HG02981 (cell line): ENCODE measurements at regions not wholly inside any gene's neighbourhood (a gene's known extent, or its start where the extent isn't known, plus 50 kb on each side); places are given as distances from the start of the nearest gene placed in this dataset.
A peak's percentile ranks its signal among the peaks of the same experiment; 100 is the strongest.

Experiments used
- ATAC-seq: cut with Tn5 transposase; IDR thresholded peaks from one replicate; pipeline ENCODE4 v1.9.1; 2021; ENCODE audit warnings: mild to moderate bottlenecking, moderate library complexity; ENCODE audit not compliant: unreplicated experiment

DNA sequence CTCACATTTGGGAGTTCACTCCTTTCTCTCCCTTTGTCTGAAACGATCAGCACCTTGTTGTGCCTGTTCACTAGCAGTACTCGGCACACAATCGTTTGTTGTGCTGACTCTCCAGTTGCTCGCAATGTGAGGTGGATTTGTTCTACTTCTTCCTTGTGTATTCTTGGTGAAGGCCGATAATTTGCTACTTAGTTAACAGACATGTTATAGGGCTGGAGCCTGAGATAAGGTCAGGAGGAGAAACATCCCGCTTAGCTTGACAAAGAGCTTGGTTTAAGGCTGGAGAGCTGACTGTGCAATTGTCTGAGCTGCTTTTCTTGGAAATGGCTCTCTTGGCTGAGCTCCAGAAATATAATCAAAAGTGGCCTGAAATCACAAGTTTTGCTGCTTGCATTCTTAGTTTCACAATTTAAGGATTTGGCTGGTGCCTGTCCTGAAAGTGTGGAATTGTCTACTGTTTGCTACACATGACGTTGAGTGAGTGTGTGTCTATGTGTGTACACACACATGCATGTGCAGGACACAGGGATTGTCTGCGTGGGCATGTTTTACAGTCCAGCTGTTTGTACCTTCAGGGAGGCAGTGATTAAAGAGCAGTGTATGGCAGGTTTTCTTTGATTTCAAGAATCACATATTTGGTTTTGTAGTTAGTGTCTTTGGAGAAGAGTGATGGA, 77.7 kb downstream of the ARF6 start:
- ATAC-seq = peak; percentile 16

DNA sequence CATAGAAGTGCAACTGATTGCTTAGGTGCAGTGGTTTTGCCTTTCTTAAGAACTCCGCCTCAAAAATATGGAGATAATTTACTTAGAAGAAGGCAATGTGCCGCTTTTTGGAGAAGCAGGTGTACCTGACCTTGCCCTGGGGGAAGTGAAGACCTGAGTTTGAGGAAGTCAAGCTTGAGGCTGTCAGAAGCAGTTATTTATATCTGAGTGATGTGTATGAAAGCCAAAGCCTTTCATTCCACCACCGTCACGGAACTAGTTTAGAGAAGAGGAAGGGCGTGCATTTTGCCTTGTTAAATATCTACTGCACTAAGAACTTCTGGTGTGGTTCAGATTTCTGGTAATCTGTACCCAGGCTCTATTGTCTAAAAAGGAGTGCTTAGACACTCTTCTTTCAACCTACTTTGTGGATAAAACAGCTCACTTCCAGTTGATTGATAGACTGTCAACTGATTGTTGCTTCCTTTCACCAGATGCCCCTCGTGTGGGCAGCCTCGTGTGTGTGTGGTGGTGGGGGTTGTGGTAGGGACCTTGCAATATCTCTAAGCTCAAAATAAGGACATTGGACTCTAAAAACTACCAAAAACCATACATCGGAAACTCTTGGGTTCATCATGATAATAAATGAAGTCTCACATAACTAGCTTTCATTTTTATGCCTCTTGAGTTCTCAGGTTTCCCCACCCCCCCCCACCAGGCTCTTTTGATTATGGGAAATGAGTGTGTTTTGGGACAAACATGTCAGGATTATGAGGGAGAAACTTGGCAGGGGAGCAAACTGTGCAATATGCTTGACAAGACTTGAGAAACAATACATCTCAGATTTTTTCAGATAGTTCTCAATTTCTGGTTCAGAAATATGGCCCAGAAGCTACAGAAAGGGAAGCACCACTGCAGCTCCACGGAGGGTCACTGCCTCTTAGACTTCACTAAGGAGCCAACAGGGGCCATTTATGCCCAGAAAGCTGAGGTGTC, 78.6 kb downstream of the ARF6 start:
- ATAC-seq = peak; percentile 94

DNA sequence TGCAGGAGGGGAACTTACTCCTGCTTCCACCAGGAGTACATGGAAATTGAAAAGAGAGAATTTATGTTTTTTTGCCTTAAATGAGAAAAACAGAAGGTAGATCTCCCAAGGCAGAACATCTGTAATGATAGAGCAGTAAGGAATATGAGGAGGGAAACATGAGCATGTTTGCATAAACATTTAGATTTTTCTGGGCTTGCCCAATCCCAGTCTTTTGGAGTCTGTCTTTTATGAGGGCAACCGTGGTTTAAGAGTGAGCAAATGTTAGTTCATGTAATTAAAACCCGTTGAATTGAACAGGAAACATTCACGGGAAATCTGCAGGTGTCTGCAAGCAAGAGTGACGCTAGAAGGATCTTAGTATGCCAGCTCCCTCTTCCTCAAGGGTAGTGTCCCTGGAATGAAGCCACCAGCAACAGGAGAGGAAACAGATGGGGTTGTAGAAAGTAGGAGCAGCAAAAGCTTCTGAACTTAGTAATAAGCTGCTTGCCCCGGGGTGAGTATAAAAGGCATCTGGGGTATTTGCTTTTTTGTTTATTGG, 79.3 kb downstream of the ARF6 start:
- no peak for ATAC-seq

DNA sequence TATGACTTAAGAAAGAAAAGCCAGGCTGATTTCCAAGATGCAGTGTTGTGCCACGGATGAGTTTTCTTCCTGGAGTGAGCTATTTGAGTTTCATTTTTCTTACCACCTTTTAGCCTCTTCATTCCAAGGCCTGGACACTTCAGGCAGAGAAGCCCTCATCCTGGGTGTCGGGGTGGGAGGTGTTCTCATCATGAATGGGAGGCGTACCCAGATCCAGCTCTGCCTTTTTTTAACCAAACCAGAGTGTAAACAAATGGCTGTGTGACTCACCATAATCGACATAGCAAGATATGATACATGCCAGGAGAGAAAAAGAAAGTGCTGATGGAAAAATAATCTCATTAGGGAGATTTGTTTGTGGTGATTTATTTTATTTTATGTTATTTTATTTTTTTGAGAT, 79.9 kb downstream of the ARF6 start:
- ATAC-seq = no peak

DNA sequence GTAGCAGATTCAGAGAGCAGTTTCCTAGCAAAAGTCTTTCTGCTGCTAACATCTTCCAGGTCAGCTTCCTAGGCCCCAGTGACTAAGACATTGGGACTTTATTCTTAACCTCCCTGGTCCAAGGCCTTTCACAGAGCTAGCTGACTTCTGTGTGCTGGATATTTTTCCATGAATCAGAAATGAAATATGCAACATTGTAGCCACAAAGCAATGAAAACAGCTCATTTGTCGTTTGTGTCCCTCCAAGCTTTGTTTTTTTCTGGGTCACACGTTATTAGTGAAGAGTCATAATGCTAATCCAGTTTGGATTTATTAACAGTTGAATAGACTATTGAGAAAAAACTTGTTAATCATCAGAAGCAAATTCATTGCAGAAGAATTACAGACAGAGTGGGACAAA, 82.4 kb downstream of the ARF6 start:
- no peak for ATAC-seq

DNA sequence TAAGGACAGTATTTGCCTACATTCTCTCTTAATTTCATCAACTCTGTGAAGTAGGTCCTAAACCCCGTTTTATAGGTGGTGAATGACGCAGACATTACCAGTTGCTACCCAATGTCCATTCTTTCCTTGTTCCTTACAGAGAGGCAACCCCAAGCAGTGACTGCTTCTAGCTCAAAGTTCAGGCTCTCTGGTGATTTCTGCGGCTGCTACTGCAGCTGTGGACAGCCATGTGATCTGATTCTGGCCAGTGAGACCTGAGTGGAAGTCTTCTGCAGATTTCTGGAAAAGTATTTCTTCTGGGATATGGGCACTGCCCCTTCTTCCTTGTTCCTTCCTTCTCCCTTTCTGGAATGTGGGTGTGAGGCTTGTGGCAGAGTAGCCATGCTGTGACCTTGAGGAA, 82.9 kb downstream of the ARF6 start:
- ATAC-seq = no peak

DNA sequence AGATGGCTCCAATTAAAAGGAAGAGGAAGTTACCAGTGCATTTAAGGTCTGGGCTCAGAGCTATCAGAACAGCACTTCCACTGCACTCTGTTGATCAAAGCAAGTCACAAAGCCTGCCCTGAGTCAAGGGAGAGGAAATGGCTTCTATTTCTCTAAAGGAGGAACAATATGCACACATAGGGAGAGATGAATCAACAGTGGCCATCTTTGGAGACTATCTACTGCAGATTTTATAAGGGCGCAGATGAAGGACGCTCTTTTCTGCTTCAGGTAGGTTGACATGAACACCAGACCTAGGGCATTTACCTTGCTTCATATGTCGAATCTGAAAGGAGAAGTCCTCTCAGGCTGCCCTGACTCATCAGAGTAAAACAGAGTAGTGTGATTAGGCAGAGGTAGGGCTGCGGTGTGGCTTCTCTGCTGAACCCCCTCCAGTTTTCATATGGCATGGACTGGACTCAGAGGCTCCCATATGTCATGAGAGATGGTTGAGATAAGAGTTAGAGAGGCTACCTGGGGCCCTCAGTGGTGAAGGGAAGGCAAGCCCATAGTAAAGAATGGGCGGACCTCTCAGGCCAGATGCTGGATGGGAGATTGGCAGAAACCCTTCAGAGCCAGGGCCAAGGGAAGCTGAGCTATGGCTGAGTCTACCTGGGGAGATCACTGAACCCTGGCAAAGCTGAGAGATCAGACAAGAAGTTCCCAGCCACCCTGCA, 84.4 kb downstream of the ARF6 start:
- peak; percentile 80 for ATAC-seq

DNA sequence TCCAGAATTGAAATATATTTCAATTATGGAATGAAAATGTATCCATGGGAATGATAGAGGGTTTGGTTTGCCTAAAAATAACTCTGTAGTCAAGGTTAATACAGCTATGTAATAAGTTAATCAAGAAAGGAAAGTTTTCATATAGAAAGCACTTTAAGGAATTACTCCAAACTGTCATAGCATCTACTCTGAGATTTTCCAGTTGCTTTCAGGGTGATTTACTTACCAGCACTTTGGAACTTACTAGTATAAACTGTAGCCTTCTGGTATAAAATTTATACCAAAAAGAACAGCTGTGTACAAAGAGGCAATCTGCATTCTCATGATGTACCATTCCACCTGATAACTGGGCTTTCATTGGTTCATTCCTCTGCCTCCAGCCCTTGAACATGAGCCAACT, 87.1 kb downstream of the ARF6 start:
- no peak for ATAC-seq

DNA sequence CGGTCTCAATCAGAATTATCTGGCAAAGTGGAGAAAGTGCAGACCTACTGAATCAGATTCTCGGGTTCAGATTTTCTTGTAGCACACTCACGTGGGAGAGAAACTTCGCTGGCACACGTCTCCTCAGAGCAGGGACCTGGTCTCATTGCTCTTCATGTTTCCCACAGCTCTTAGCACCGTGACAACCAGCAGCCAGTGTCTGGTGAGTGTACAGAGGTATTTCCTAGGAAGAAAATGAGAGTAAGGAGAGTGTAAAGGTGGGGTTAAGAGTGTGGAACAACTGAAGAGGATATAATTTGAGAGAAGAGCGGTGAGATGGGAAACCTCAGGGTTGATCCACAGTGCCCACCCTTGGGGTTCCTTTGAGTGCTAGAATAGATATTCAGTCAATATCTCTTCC, 89.2 kb downstream of the ARF6 start:
- no peak for ATAC-seq

DNA sequence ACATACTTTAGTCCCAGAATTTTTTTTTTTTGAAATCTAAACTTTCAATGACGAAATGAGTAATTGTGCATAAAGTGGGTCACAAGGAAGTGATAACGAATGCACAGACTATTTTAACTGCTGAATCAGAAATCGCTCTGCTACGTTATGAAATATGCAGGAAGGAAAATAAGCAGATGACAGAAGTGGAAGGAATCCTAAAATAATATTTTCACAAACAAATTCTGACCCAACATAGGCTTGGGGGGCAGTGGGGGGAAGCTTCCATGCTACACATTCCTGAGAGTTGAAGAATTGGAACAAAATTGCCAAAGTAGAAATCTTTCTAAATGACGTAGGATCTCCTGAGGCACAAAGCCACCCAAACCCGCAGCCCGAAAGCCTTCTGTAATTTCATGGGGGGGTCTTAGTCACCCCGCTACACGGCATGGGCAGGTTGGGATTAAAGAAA, 89.6 kb downstream of the ARF6 start:
- ATAC-seq = no peak

DNA sequence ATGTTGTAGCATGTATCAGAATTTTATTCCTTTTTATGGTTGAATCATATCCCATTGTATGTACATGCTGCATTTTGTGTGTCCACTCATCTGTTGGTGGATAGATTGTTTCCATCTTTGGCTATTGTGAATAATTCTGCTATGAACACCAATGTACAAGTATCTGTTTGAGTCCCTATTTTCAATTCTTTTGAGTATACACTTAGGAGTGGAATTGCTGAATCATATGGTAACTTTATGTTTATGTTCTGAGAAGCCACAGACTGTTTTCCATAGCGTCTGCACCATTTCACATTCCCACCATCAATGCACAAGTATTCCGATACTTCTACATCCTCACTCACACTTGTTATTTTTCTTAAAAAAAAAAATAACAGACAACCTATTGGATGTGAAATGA, 91.5 kb downstream of the ARF6 start:
- no peak for ATAC-seq

DNA sequence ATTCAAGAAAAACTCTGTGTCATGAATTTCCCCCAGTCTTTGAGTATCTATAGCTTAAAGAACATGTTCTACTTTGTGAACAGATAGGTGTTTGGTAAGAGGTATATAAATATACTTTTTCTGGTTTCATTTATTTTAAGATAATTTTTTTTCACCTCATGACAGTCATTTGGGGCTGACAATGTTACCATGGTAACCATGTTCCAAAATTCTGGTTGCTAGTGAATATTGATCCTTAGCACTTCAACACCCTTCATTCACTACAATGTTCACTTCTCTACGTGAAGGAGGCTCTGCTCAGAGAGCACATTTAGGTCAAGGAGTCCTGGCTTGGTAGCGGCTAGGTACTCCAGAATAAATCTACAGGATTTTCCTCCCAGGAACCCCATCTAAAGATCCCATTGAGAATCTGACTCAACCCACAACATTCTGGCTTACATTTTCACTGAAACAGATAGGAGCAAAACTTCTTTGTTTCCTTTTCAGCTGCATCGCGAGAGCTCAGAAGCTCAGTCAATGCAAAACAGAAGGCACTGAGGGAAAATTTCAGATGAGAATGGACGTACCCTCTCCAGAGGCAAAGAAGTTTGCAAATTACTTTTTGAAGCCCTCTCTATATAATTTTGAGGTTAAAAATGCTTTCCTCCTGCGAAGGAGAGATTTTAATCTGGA, 93.6 kb downstream of the ARF6 start:
- ATAC-seq = no peak

DNA sequence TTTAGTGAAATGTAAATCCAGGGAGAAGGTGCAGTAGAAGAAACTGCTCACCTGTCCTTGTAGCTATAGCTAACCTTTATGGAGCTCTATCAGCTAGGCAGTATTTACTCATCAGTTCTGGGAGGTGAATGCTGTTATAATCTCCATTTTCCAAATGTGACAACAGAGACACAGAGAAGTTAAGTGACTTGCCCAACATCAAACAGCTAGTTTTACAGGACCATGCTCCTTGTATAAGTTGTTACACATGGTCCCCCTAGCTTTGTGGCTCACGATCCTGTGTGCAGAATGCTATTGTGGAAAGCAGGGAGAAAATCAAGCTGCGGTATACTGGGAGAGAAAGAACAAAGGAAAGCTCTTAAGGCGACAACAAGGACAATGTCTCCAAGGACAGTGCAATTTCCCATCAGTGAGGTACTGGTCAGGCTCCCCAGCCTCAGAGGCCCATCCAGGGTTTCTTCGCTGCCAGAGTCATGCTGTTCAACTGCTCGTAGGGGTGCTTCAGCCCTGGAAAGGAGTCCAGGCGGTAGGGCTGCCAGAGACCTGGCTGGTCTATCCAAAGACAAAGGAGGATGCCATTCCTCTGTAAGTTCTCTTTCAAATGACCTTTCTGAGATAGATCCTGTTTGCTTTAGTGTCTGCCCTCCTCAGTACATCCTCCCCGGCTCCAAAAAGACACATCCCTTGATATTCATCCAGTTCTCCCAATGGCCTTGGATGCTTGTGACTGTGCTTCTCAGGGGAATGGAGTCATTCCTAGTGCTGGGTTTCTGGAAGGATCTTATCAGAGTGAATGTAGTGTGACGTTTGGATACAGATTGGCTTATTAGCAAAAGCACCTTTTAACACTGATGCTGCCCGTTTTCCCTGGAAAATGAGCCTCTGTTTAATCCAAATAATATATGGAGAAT, 95.5 kb downstream of the ARF6 start:
- no peak for ATAC-seq

DNA sequence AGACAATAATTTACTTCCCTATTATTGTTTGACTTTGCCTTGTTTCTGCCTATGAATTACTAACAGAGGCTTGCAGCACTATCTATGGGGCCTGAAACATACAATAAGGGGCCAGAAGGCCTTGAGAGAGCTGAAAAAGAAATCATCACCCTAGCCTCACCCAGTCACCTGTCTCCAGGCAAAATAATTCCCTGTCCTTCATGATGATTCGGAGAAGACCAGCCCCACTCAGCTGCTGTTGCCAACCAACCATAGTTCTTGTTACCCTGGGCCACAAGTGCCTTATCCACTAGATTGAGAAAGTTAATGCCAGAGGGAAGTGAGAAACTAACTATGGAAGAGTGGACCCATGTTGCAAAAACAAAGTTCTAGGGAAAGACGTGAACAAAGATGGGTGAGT, 97.1 kb downstream of the ARF6 start:
- no peak for ATAC-seq

DNA sequence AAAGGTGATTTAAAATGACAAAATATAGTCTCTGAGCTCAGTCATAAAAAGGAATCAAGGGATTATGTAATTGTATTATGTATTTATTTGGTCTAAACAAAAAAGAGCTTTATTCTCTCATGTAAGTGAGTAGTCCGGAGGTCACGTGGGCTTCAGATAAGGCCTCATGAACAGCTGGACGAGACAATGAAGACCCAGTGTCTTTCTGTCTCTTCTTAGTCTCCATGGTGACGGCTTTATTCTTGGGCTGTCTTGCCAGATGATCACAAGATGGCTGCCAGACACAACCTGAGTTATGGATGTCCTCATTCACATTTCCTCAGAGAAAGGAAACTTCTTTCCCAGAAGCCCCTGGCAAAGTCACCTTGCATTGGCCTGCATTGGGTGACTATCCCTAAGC, 98.6 kb downstream of the ARF6 start:
- ATAC-seq = no peak

DNA sequence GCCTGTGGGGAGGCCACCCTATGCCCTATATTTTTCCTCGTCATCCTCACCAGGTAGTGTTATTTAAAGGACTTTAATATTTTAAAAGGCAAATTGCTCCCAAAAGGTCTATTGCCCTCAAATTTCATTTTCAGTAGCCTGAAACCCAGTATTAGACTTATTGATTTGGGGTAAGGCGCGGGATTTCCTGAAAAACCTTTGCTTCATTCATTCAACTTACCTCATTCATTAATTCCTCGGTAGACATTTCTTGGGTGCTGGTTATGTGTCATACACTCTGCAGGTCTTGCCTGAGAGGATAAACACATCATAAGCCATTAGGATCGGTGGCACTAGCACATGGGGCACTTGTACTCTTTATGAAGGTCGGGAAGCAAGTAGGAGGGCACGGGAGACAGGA, 99.2 kb downstream of the ARF6 start:
- no peak for ATAC-seq

DNA sequence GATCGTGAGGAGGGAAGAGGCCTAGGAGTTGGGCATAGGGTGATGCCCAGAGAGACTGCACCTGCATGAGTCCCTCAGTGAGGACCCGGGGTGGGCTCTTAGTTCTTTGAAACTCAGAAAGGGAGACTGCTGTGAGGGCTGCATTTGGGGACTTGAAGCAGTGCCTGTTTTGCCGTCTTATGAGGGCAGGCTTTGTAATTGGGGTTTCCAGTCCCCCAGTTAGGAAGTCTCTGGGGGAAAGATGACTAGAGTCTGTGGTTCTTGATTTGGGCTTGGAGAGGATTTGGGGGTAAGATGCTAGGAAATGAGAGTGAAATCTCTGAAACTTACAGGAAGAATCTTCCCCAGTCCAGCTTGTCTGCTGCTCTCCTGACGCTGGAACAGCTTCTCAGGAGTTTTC, 99.6 kb downstream of the ARF6 start:
- no peak for ATAC-seq

DNA sequence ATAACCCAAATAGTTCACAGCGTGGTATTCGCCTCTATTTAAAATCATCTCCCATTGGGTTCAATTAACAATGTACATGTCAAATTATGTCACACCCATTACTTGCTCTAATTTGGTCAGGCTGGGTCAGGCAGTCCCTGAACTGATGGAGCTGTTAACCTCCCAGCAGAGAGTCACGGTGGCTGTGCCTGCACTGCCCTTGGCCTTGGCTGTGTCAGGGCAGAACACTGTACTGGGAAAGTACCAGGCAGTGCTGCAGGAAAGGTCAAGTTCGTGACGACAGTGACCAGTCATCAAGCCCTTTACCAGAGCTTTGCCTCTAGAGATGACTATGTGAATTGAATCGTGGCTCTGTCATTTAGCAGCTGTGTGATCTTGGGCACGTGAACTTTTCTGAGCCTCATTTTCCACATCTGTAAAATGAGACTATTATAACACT, 100.0 kb downstream of the ARF6 start:
- ATAC-seq = peak; percentile 91

DNA sequence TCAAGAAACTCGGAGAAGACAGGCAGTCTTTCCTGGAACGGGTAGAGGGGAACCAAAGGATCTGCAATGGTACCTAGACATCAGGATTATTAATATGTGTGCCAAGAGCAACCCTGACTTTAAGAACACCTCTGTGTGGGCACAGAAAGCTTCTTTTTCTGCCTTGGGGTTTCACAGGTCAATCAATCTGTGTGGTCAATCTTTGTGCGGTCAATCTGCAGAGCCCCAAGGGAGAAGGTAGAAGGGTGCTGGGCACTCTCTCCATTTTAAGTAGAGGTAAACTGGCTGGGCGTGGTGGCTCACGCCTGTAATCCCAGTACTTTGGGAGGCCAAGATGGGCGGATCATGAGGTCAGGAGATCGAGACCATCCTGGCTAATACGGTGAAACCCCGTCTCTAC, 100.7 kb downstream of the ARF6 start:
- ATAC-seq = no peak
